Activated CD8-positive, alpha-beta memory T cell treated with anti-CD3 and anti-CD28 coated beads, Interleukin-2, amount 50 U/mL, for 1 hour (primary cell): ENCODE measurements at regions not wholly inside any gene's neighbourhood (a gene's known extent, or its start where the extent isn't known, plus 50 kb on each side); places are given as distances from the start of the nearest gene placed in this dataset.

ENCODE experiments used
- DNase-seq: peaks from one replicate; pipeline ENCODE4 v3.0.0-alpha.2; 2020; ENCODE audit errors: extremely low read depth

DNA sequence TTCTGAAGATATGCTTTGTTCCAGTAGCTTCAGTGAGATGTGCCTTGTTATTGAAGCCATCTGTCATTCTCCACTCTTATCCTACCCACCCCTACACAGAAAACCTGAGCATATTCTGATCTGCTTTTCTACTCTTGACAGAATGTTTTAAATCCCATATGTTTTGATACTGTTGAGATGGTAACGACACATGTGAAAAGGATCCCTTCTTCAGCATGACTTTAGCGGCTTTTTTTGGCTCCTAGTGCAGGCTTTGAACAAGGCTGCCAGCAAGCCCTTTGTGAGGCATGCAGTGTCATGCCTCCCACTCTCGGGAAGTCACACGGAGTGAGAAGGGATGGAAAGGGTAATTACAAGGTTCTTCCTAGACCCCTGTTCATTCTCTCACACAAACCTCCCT lies 228.8 kb upstream of the RGS6 start:
- no peak for DNase-seq

GRCh38 chr14:71704210-71704609 lies 228.0 kb upstream of the RGS6 start:
- DNase-seq = no peak

DNA sequence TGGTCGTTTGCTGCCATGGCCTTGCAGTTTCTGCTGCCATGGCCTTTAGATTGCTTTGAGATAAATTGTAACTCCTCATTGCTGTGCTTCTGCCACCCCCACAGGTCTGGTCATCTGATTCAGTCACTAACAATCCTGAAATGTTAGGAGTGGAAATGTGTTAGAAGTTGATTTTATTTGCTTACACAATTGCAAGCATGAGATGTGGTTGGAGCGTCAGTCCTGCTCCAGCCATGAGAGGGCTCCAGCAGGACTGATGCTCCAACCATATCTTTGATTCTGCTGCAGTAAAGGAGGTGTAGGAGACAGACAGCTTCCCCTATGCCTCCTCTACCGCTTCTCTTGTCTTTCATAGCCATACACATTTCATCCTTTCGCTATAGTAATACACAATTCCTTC lies 226.8 kb upstream of the RGS6 start:
- no peak for DNase-seq

DNA sequence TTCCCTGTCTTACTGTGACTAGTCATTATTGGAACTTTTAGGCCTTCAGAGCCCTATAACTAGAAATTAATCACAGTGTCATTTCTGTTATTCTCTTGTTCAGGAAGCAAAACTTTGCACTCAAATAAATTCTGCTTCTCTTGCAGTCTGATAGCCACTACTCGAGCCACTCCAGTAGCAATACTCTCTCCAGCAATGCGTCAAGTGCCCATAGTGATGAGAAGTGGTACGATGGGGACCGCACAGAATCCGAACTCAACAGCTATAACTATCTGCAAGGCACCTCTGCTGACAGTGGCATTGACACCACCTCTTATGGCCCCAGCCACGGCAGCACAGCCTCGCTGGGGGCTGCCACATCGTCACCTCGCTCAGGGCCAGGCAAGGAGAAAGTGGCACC lies 223.2 kb upstream of the RGS6 start:
- no peak for DNase-seq

DNA sequence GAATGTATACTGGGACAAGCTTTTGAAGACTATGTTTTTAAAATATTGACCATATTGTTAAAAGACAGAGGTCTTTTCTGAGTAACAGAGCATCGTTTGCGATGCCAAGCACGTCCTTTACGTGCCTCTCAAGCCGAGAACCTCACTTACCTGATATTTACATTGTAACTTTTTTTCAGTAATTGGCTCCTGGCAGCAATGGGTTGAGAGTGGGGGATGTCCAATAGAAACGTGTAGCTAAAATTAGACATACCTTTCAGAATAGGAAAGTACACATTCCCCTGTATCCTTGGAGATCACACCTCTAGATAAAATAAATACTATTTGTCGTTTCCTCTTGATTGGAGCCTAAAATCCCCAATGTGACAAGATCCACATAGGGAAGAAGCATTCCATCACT lies 222.2 kb upstream of the RGS6 start:
- no peak for DNase-seq

DNA sequence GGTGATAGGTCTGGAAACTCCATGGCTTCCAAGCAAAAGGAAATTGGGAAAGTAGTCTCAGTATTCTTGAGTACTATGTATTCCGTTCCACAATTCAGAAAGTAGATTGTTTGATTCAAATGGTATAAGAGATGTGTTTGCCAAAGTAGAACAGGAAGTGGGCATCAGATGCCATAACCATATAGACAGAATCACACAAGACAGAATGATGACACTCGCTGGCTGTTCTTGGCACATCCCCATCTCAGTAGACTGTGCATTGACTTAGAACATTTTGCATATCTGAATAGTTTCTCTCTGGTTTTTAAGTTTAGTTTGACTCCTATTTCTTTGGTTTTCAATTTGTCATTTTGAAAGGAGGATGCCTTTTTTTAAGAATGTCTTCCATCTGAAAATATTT lies 221.1 kb upstream of the RGS6 start:
- DNase-seq = no peak

DNA sequence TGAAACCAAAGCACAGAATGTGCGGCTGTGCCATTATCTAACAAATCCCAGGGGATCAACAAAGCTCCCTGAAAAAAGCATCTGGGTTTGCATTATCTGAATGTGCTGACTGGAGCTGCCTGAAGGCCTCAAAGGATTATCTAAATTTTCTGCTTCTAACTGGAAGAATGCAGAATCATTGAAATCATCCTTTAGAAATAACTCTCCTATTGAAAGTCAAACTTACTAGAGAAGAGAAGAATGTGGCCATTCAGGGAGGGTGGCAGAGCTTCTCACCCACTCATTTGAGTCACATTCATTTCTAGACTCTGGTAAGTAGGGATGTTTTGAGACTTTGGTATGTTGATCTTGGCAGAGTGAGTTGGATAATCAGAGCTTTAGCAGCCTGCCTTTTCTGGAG lies 220.6 kb upstream of the RGS6 start:
- DNase-seq = no peak

GRCh38 chr14:71712478-71712877 lies 219.8 kb upstream of the RGS6 start:
- no peak for DNase-seq

DNA sequence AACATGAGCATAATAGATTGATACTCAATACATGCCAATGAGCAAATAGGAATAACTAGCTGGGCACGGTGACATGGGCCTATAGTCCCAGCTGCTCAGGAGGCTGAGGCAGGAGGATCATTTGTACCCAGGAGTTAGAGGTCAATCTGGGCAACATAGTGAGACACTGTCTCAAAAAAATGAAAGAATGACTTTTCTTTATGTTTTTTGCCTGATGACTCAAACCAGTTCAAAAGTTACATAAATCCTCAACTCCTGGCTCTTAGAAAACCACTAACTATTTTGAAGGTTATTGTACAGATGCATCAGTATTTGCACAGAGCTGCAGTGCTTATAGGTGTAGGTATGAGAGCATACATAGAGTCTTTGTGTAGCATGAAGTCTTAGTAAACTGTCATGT lies 219.2 kb upstream of the RGS6 start:
- DNase-seq = no peak

DNA sequence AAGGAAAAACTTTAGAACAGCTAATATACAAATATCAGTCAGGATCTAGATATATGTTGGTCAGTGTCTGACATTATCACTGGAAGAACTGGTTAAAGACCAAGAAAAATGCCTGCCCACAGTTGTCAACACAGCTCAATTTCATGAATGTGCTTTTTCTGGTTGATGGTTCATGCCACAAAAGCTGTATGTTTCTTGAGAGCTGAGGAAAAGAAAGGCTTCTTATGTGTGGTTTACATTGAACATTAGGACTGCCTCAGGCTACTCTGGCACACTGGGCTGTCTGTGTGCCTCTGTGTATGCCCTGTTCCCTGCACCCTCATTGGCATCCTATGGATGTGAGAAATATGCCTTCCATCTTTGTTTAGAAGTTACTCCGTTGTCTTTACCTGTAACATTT lies 218.8 kb upstream of the RGS6 start:
- DNase-seq = no peak

- no peak for DNase-seq
Measured at GRCh38 chr14:71714225-71714624, 218.0 kb upstream of the RGS6 start.

GRCh38 chr14:71716041-71716772 lies 216.0 kb upstream of the RGS6 start:
- no peak for DNase-seq

GRCh38 chr14:71720978-71721624 lies 211.1 kb upstream of the RGS6 start:
- no peak for DNase-seq

DNA sequence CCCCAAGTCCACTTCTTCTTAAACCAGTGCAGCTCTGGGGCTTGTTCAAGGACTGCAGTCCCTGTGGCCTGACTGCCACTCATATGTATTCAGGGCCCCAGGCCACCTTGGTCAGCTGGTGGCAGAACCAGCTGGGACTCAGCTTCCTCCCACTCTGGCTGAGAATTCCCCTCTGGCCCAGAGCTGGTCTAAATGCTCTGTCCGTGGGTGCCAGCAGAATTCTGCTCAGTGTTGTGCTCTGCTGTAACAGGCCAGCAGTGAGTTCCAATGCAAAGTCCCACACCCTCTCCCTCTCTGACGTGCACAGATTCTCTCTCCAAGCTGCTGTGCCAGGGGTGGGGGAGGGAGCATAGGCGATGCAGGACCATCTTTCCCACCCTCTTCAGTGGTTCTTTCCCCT lies 210.4 kb upstream of the RGS6 start:
- DNase-seq = no peak

DNA sequence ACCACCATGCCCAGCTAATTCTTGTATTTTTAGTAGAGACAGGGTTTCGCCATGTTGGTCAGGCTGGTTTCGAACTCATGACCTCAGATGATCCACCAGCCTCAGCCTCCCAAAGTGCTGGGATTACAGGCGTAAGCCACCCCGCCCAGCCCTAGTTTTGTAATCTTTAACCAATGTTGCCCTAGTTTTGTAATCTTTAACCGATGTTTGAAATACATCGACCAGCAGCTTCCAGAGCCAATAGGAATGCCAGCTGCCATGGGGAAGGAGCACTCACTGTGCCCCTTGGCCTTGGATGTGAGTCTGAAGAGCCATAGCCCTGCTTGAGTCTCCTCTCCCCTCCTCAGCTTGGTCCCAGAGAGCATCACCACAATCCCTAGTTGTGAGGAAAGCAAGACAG lies 209.3 kb upstream of the RGS6 start:
- no peak for DNase-seq

DNA sequence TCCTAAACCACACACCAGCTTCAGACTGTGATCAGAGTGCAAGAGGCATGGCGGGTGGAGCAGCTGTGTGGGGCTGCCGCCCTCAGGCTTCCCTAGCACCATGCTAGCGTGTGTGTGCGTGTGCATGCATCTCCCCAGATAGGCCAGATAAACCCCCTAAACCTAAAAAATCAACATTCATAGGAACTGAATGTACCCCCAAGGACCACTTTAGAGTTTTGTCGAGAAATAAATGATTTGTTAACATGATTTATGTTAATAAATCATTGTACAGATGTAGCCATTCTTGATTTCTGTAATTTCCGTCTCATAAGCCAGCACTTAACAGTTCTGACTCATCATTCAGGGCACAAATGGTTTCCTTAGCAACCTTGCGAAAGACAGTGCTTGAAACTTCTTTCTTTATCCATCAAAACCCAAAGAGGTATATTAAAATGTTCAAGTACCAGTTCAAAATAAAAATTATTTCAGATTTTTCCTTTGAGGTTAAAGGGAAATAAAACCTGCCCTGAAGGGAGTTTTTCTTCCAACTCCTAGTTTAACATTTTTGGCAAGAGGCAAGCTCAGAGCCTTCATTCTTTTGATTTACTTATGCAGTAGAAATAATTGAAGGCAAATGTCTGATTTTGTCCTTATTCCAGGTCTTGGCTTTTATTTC lies 206.2 kb upstream of the RGS6 start:
- DNase-seq = no peak

- DNase-seq = no peak
Measured at GRCh38 chr14:71726580-71727021, 205.6 kb upstream of the RGS6 start.

GRCh38 chr14:71728386-71728785 lies 203.8 kb upstream of the RGS6 start:
- DNase-seq = no peak

DNA sequence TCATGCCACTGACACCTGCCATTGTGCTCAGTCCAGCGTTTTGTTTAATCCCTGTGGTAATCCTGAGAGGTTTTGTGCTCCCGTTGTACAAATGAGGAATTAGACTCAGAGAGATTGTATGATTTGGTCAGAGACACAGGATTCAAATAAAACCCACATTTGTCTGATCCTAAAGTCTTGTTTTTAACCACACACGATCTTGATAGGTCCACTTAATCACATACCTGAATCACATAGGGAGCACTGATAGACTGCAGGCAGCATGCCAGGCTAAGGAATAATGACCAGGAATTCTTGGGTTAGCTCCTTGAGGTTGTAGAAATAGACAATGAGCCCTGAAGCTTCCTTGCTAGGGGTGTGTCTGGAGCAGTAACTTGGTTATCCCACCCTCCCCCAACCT lies 202.6 kb upstream of the RGS6 start:
- no peak for DNase-seq

DNA sequence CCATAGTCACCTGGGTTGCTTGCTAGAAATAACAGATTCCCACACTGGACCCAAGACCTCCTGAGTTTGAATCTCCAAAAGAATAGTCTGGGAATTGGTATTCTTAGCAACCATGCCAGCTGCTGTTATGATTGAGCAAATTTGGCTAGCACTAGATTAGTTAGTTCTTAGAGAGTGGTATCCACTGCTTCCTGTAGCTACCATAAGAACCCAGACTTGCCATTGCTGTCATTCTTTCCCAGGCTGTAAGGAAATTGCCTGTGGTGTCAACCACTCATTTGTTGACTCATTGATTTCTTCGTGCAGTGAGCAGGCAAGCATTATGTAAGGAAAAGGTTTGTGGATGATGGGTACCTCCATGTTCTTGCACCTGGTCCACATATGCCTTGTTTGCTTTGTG lies 201.8 kb upstream of the RGS6 start:
- no peak for DNase-seq

DNA sequence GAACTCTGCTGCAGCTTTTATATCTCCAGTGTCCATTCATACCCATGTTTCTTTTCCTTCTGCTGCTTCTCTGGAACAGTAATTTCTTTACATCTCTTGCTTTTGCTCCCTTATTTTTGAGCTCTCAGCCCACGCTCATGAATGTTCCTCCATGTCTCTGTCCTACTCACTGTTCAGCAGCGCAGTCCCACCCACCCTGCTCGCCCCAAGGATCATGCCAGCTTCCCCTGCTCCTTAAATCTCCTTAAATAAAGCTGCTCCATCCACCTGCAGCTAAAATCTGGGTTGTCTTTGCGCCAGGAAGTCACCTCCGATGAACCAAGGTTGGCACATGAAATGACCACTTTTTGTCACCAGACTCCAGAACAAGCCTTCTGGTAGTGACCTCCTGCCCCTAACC lies 201.1 kb upstream of the RGS6 start:
- DNase-seq = no peak

DNA sequence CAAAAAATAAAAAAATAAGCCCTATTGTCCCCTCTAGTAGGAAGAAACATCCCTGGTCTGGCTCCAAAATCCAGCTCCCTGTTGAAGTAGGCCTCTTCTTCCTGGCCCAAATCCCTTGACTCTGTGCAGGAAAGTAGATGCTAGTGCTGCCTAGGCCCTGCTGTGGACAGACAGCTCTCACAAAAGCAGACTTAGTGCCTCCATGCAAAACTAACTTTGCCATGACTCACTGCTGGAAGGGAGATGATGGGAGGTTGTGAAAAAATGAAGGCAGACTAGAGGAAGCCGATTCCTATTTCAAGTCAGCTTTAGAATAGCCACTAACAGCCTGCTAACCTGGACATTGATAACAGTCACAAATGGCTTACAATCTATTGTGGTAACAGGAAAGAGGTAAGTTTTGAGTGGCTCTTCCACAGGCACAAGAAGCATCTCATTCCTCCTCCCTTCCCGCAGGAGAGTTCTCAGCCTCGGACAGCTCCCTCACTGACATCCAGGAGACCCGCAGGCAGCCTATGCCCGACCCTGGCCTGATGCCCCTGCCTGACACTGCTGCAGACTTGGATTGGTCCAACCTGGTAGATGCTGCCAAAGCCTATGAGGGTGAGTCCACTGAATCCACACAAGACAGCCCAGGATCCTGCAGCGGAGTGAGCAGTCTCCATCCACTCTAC lies 198.9 kb upstream of the RGS6 start:
- no peak for DNase-seq

- no peak for DNase-seq
Measured at GRCh38 chr14:71734076-71734475, 198.2 kb upstream of the RGS6 start.
